Smooth muscle cell (in vitro differentiated cells): ENCODE measurements at regions not wholly inside any gene's neighbourhood (a gene's known extent, or its start where the extent isn't known, plus 50 kb on each side); places are given as distances from the start of the nearest gene placed in this dataset. TPM values are rescaled to one million over a fixed set of nuclear protein-coding genes. Genes with fewer than 3 reads are reported as not detected.
A peak's percentile ranks its signal among the peaks of the same experiment; 100 is the strongest.

Experiments
- DNase-seq: peaks from one replicate; lab custom pipeline; 2025; ENCODE audit not compliant: unreplicated experiment; lab: John Stamatoyannopoulos, UW
- H2AFZ ChIP-seq: fragments of 200-600 bp; sonication (generic); 2 replicates; pipeline ENCODE4 v1.6.0; 2016; ENCODE audit warnings: antibody characterized with exemption, low read depth, mild to moderate bottlenecking
- H3F3A ChIP-seq: fragments of 200-600 bp; sonication (generic); 2 replicates; pipeline ENCODE4 v1.6.0; 2017; ENCODE audit warnings: antibody characterized with exemption, low read depth
- H3K27ac ChIP-seq: fragments of 200-600 bp; sonication (generic); 2 replicates; pipeline ENCODE4 v1.5.1; 2016; ENCODE audit warnings: low read depth, mild to moderate bottlenecking
- H3K27me3 ChIP-seq: fragments of 200-600 bp; sonication (generic); 2 replicates; pipeline ENCODE4 v1.6.1; 2016; ENCODE audit warnings: low read depth, mild to moderate bottlenecking
- H3K36me3 ChIP-seq: fragments of 200-600 bp; sonication (generic); 2 replicates; pipeline ENCODE4 v1.5.1; 2016; ENCODE audit warnings: low read depth
- H3K4me1 ChIP-seq: fragments of 200-600 bp; sonication (generic); 2 replicates; pipeline ENCODE4 v1.5.1; 2016; ENCODE audit warnings: low read depth
- H3K4me2 ChIP-seq: fragments of 200-600 bp; sonication (generic); 2 replicates; pipeline ENCODE4 v1.6.0; 2016; ENCODE audit warnings: mild to moderate bottlenecking
- H3K4me3 ChIP-seq: fragments of 200-600 bp; sonication (generic); 2 replicates; pipeline ENCODE4 v1.5.1; 2016; ENCODE audit warnings: mild to moderate bottlenecking
- H3K79me2 ChIP-seq: fragments of 200-600 bp; sonication (generic); 2 replicates; pipeline ENCODE4 v1.6.0; 2016; ENCODE audit warnings: low read depth, mild to moderate bottlenecking
- H3K9ac ChIP-seq: fragments of 200-600 bp; sonication (generic); 2 replicates; pipeline ENCODE4 v1.6.0; 2016; ENCODE audit warnings: low read depth
- H3K9me3 ChIP-seq: fragments of 200-600 bp; sonication (generic); replicated peaks from 2 replicates; pipeline ENCODE4 v1.5.1; 2016; ENCODE audit warnings: low read depth
- H4K20me1 ChIP-seq: fragments of 200-600 bp; sonication (generic); 2 replicates; pipeline ENCODE4 v1.6.0; 2016; ENCODE audit warnings: low read depth
- CTCF ChIP-seq: fragments of 200-600 bp; sonication (generic); IDR thresholded peaks from 2 replicates; pipeline ENCODE4 v1.5.1; 2017; ENCODE audit warnings: borderline replicate concordance, mild to moderate bottlenecking, antibody characterized with exemption; ENCODE audit not compliant: insufficient read depth, poor library complexity, severe bottlenecking
- WGBS: methylation state at CpG from one replicate; pipeline ENCODE4 v1.1.7; 2016; ENCODE audit warnings: low lambda C conversion rate; 5-methylcytosine and 5-hydroxymethylcytosine counted together
- small RNA-seq: library from RNA; depleted of rRNA; stranded (forward); fragments of <200 nt; gene quantifications from one replicate; pipeline ENCODE3, GENCODE V24; 2014

GRCh38 chr12:29838768-29839167 lies 55.0 kb upstream of the TMTC1 start:
- H3K9ac ChIP-seq, result no peak overlapping the region
- H3K79me2 ChIP-seq, result no peaks in the 10 kb centered on the region
- peaks cover 4% of the 10 kb centered on the region for H3K4me1 ChIP-seq
- H3K27me3 ChIP-seq, result no peaks in the 10 kb centered on the region
- TF ChIP-seq CTCF, result no peak
- no peaks in the 10 kb centered on the region for H3K36me3 ChIP-seq
- peaks cover 6% of the 10 kb centered on the region for H3F3A ChIP-seq
- no peak for DNase-seq
- no peak overlapping the region for H3K4me3 ChIP-seq
- H2AFZ ChIP-seq, result no peak overlapping the region
- WGBS, result 94% methylated on average over 1 of the region's 1 CpG
- H3K27ac ChIP-seq, result no peak overlapping the region
- no peak overlapping the region for H3K4me2 ChIP-seq
- H3K9me3 ChIP-seq, result peaks cover 7% of the 10 kb centered on the region
- no peaks in the 10 kb centered on the region for H4K20me1 ChIP-seq

Small RNAs in the stretch of these regions (small RNA-seq; reads per million reads assigned to genes)
- gene AC023511.2 (not detected), gene RNA5SP356 (0.26 reads per million, percentile 2 among the genes with 10 or more reads in this experiment)
